Endothelial cell (in vitro differentiated cells): ENCODE measurements at regions not wholly inside any gene's neighbourhood (a gene's known extent, or its start where the extent isn't known, plus 50 kb on each side); places are given as distances from the start of the nearest gene placed in this dataset.
"Not testable (repeated sequence)": the region's sequence is repeated elsewhere in the genome, so short reads cannot be mapped to it uniquely, and the experiment has no call there.

Experiments used
- DNase-seq: peaks from one replicate; pipeline ENCODE4 v3.0.0; 2021; ENCODE audit warnings: low spot score
- H3K27ac Mint-ChIP-seq: one replicate; pipeline ENCODE4 v1.8.0; 2021; ENCODE audit warnings: mixed read lengths, inconsistent platforms; ENCODE audit not compliant: unreplicated experiment
- H3K27me3 Mint-ChIP-seq: one replicate; pipeline ENCODE4 v1.8.0; 2021; ENCODE audit warnings: mild to moderate bottlenecking, moderate library complexity, mixed read lengths, inconsistent platforms; ENCODE audit not compliant: unreplicated experiment
- H3K36me3 Mint-ChIP-seq: one replicate; pipeline ENCODE4 v1.8.0; 2021; ENCODE audit warnings: mild to moderate bottlenecking, low read depth, mixed read lengths, inconsistent platforms; ENCODE audit not compliant: unreplicated experiment
- H3K4me1 Mint-ChIP-seq: one replicate; pipeline ENCODE4 v1.8.0; 2021; ENCODE audit warnings: mild to moderate bottlenecking, mixed read lengths, inconsistent platforms; ENCODE audit not compliant: unreplicated experiment
- H3K4me3 Mint-ChIP-seq: one replicate; pipeline ENCODE4 v1.8.0; 2021; ENCODE audit warnings: mild to moderate bottlenecking, mixed read lengths, inconsistent platforms; ENCODE audit not compliant: unreplicated experiment
- H3K9me3 Mint-ChIP-seq: one replicate; pipeline ENCODE4 v1.8.0; 2021; ENCODE audit warnings: mixed read lengths, inconsistent platforms; ENCODE audit not compliant: unreplicated experiment
- TF ChIP-seq, protein P1 (sequence below): fragments of 200-600 bp; sonication (generic); IDR thresholded peaks from one replicate; pipeline ENCODE4 v1.5.0; 2021; ENCODE audit warnings: antibody characterized with exemption; ENCODE audit not compliant: unreplicated experiment

- TF ChIP-seq, protein P1, sequence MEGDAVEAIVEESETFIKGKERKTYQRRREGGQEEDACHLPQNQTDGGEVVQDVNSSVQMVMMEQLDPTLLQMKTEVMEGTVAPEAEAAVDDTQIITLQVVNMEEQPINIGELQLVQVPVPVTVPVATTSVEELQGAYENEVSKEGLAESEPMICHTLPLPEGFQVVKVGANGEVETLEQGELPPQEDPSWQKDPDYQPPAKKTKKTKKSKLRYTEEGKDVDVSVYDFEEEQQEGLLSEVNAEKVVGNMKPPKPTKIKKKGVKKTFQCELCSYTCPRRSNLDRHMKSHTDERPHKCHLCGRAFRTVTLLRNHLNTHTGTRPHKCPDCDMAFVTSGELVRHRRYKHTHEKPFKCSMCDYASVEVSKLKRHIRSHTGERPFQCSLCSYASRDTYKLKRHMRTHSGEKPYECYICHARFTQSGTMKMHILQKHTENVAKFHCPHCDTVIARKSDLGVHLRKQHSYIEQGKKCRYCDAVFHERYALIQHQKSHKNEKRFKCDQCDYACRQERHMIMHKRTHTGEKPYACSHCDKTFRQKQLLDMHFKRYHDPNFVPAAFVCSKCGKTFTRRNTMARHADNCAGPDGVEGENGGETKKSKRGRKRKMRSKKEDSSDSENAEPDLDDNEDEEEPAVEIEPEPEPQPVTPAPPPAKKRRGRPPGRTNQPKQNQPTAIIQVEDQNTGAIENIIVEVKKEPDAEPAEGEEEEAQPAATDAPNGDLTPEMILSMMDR: no peak
- Mint-ChIP-seq H3K27ac (no peak overlapping the region), H3K9me3 (no peaks in the 10 kb centered on the region), H3K27me3 (peaks cover 2% of the 10 kb centered on the region), H3K4me3 (no peak overlapping the region), H3K4me1 (no peaks in the 10 kb centered on the region), H3K36me3 (no peaks in the 10 kb centered on the region)
- no peak for DNase-seq
Measured at GRCh38 chr16:77041468-77041867, 149.5 kb upstream of the MON1B start.

- Mint-ChIP-seq H3K4me1 (no peaks in the 10 kb centered on the region), H3K27ac (no peak overlapping the region), H3K9me3 (no peaks in the 10 kb centered on the region), H3K27me3 (peaks cover 2% of the 10 kb centered on the region), H3K4me3 (no peak overlapping the region), H3K36me3 (no peaks in the 10 kb centered on the region)
- TF ChIP-seq, protein P1: no peak
- DNase-seq: no peak
Measured at GRCh38 chr16:77043076-77043475, 147.9 kb upstream of the MON1B start.

GRCh38 chr16:77046206-77046605, 144.8 kb upstream of the MON1B start:
- Mint-ChIP-seq H3K27ac (no peak overlapping the region), H3K4me3 (no peak overlapping the region), H3K36me3 (no peaks in the 10 kb centered on the region), H3K4me1 (no peaks in the 10 kb centered on the region), H3K27me3 (no peaks in the 10 kb centered on the region), H3K9me3 (no peaks in the 10 kb centered on the region)
- DNase-seq: no peak
- TF ChIP-seq, protein P1: no peak

DNA sequence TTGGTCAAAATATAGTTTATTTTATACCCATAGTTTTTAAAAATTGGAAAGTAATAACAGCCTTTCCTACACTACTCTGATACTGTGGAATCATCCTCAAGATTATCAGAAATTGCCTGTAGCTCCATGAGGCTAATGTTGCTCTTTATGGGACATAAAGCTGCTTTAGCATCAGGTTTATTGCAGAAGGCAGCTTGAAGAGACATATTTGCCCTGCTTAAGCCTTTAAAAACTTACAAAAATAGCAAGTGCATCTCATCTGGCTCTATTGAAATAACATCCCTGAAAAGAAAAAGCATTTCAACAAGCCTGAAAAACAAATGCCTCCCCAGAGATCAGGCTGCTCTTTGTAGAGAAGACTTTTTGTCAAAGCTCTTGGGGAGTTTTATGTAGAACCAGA, 142.9 kb upstream of the MON1B start:
- Mint-ChIP-seq H3K4me1 (no peaks in the 10 kb centered on the region), H3K9me3 (no peaks in the 10 kb centered on the region), H3K36me3 (no peaks in the 10 kb centered on the region), H3K27me3 (no peaks in the 10 kb centered on the region), H3K4me3 (no peak overlapping the region), H3K27ac (no peak overlapping the region)
- no peak for DNase-seq
- TF ChIP-seq, protein P1: no peak

DNA sequence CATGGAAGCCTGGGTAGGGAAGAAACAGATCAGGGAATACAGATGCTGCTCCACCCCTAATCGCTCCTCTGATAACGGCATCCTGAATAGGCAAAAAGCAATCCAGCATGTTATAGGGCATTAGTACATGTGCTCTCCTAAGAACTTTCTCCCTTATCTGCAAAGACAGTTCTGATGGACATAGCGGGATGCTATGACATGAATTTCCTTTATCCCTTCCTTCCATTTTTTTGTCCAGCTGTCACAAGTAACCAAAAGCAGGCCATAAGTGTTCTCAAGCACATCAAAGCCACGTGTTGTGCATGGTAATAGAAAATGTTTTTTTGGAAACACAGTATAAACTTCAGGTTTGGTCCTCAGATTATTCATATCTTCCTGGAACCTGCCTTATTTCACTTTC, 141.4 kb upstream of the MON1B start:
- no peaks in the 10 kb centered on the region for H3K9me3 Mint-ChIP-seq
- no peak overlapping the region for H3K4me3 Mint-ChIP-seq
- H3K36me3 Mint-ChIP-seq: no peaks in the 10 kb centered on the region
- H3K27ac Mint-ChIP-seq: no peak overlapping the region
- TF ChIP-seq, protein P1: no peak
- H3K27me3 Mint-ChIP-seq: no peaks in the 10 kb centered on the region
- no peak for DNase-seq
- no peaks in the 10 kb centered on the region for H3K4me1 Mint-ChIP-seq

GRCh38 chr16:77056597-77056996, 134.4 kb upstream of the MON1B start:
- H3K4me1 Mint-ChIP-seq, H3K27me3 Mint-ChIP-seq, H3K9me3 Mint-ChIP-seq, DNase-seq, H3K4me3 Mint-ChIP-seq, H3K36me3 Mint-ChIP-seq, H3K27ac Mint-ChIP-seq: not testable (repeated sequence)
